Osteocyte (in vitro differentiated cells): ENCODE measurements at regions not wholly inside any gene's neighbourhood (a gene's known extent, or its start where the extent isn't known, plus 50 kb on each side); places are given as distances from the start of the nearest gene placed in this dataset.
A peak's percentile ranks its signal among the peaks of the same experiment; 100 is the strongest.

ENCODE experiments used
- DNase-seq: peaks from one replicate; pipeline ENCODE4 v3.0.0; 2021; ENCODE audit warnings: mixed read lengths; ENCODE audit not compliant: unreplicated experiment; ENCODE audit errors: extremely low spot score
- H3K27ac Mint-ChIP-seq: one replicate; pipeline ENCODE4 v1.8.0; 2021; ENCODE audit warnings: mild to moderate bottlenecking, mixed read lengths; ENCODE audit not compliant: unreplicated experiment
- H3K27me3 Mint-ChIP-seq: one replicate; pipeline ENCODE4 v1.8.0; 2021; ENCODE audit warnings: mixed read lengths; ENCODE audit not compliant: unreplicated experiment
- H3K36me3 Mint-ChIP-seq: one replicate; pipeline ENCODE4 v1.8.0; 2021; ENCODE audit warnings: mixed read lengths; ENCODE audit not compliant: unreplicated experiment
- H3K4me1 Mint-ChIP-seq: one replicate; pipeline ENCODE4 v1.8.0; 2021; ENCODE audit warnings: mixed read lengths; ENCODE audit not compliant: unreplicated experiment
- H3K4me3 Mint-ChIP-seq: one replicate; pipeline ENCODE4 v1.8.0; 2021; ENCODE audit warnings: mild to moderate bottlenecking, moderate library complexity, mixed read lengths; ENCODE audit not compliant: unreplicated experiment
- H3K9me3 Mint-ChIP-seq: one replicate; pipeline ENCODE4 v1.8.0; 2021; ENCODE audit warnings: mixed read lengths; ENCODE audit not compliant: unreplicated experiment
- TF ChIP-seq, protein P1 (sequence below): fragments of 200-600 bp; sonication (generic); IDR thresholded peaks from 2 replicates; pipeline ENCODE4 v1.5.0; 2021; ENCODE audit warnings: antibody characterized with exemption, mild to moderate bottlenecking, moderate library complexity

DNA sequence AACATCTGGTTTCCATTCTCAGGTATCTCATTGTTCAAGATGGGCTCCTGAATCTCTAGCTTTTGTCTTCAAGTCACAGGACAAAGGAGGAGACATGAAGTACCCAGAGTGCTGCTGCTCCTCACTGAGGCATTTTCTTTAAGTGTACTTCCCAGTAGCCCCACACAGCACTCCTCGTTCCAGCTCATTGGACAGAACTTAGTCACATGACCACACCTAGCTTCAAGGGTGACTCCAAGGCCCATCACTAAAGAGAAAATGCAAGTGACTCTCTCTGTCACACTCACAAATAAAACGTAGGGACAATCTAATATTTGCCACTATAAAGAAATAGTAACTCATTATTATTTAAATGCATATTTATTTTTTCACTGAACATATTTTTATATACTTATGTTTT lies 58.3 kb upstream of the NEUROD6 start:
- no peaks in the 10 kb centered on the region for H3K36me3 Mint-ChIP-seq
- no peak overlapping the region for H3K4me3 Mint-ChIP-seq
- peaks cover 8% of the 10 kb centered on the region for H3K9me3 Mint-ChIP-seq
- no peak for DNase-seq
- H3K27ac Mint-ChIP-seq, result no peak overlapping the region
- TF ChIP-seq, protein P1, sequence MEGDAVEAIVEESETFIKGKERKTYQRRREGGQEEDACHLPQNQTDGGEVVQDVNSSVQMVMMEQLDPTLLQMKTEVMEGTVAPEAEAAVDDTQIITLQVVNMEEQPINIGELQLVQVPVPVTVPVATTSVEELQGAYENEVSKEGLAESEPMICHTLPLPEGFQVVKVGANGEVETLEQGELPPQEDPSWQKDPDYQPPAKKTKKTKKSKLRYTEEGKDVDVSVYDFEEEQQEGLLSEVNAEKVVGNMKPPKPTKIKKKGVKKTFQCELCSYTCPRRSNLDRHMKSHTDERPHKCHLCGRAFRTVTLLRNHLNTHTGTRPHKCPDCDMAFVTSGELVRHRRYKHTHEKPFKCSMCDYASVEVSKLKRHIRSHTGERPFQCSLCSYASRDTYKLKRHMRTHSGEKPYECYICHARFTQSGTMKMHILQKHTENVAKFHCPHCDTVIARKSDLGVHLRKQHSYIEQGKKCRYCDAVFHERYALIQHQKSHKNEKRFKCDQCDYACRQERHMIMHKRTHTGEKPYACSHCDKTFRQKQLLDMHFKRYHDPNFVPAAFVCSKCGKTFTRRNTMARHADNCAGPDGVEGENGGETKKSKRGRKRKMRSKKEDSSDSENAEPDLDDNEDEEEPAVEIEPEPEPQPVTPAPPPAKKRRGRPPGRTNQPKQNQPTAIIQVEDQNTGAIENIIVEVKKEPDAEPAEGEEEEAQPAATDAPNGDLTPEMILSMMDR, result no peak
- H3K27me3 Mint-ChIP-seq, result peaks cover 11% of the 10 kb centered on the region
- H3K4me1 Mint-ChIP-seq, result no peaks in the 10 kb centered on the region

DNA sequence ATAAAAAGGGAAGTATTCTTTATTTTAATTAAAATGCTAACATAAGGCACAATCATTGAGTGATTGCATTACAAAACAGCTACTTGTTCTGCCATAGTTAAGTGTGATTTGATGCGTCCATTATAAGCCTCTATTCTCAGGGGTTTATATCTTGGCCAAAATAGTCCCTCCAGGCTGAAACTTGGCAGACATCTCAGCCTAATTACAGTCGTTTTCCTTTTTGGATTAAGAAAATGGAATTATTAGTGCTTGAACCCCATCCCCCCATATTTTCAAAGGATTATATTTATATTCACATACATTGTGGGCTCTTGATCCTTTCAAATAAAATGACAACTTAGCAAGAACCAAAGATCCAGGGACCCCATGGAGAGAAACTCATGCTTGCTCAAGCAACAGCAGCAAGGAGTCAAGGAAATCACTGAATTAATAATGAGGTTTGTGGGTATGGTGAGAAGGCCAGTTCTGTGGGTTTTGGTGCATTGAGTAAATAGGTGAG lies 66.7 kb upstream of the NEUROD6 start:
- no peak overlapping the region for H3K4me3 Mint-ChIP-seq
- no peak overlapping the region for H3K27ac Mint-ChIP-seq
- no peaks in the 10 kb centered on the region for H3K36me3 Mint-ChIP-seq
- H3K9me3 Mint-ChIP-seq, result peaks cover 8% of the 10 kb centered on the region
- H3K27me3 Mint-ChIP-seq, result peaks cover 10% of the 10 kb centered on the region
- DNase-seq, result no peak
- H3K4me1 Mint-ChIP-seq, result peaks cover 8% of the 10 kb centered on the region
- TF ChIP-seq, protein P1, result no peak

DNA sequence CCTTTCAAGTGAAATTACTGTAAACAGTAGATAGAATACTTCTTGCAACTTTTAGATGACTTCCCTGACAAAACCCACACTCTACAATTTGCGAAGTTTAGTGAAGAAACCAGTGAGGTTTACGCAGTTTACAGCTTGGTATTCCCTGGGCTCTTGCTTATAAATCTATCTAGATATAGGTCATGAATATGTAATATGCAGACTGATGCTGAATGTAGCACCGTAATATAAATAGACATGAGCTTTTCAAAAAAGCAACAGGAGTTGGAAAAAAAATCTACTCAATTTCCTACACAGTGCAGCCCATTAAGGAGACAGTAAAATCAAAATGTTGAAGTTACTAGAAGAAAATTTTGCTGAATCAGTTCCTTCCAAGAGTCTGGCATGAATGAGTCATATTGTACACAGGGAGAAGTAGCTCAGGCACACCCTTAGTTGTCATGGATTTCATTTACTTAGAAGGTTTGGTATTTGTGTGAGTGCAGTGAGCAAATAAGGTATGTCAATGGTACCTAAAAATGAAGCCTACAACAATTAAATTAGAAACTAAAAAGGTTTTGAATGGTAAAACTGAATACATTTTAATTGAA lies 67.7 kb upstream of the NEUROD6 start:
- TF ChIP-seq, protein P1, result no peak
- Mint-ChIP-seq H3K36me3 (no peaks in the 10 kb centered on the region), H3K4me3 (no peak overlapping the region), H3K27me3 (peaks cover 11% of the 10 kb centered on the region), H3K27ac (peak overlapping the region; percentile 51), H3K4me1 (peaks cover 8% of the 10 kb centered on the region), H3K9me3 (peaks cover under 1% of the 10 kb centered on the region)
- no peak for DNase-seq

DNA sequence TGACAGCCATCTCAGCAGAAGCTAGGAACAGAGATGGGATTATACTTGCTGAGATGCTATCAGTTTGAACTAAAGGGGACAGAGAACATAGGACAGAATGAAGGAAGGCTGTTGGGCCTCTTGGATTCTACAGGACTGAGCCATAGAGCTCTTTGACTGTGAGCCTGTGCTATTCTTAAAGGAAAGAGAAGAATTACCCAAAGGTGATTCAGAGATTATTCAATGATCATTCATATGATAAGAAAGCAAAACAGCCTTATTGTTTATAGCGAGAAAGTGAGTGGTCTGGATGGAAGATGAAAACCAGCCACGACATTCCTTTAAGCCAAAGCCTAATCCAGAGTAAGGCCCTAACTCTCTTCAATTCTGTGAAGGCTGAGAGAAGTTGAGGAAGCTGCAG lies 69.7 kb upstream of the NEUROD6 start:
- TF ChIP-seq, protein P1, result no peak
- Mint-ChIP-seq H3K36me3 (no peaks in the 10 kb centered on the region), H3K4me1 (peaks cover 8% of the 10 kb centered on the region), H3K9me3 (no peaks in the 10 kb centered on the region), H3K27me3 (peaks cover 14% of the 10 kb centered on the region), H3K27ac (no peak overlapping the region), H3K4me3 (no peak overlapping the region)
- DNase-seq, result no peak

DNA sequence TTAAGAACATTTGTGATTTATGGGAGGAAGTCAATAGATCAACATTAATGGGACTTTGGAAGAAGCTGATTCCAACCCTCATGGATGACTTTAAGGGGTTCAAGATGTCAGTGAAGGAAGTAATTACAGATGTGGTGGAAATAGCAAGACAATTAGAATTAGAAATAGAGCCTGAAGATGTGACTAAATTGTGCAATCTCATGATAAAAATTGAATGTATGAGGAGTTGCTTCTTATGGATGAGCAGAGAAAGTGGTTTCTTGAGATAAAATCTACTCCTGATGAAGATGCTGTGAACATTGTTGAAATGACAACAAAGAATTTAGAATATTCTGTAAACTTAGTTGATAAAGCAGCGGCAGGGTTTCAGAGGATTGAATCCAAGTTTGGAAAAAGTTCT lies 70.9 kb upstream of the NEUROD6 start:
- DNase-seq, result no peak
- Mint-ChIP-seq H3K4me3 (no peak overlapping the region), H3K9me3 (no peaks in the 10 kb centered on the region), H3K36me3 (no peaks in the 10 kb centered on the region), H3K27me3 (peaks cover 15% of the 10 kb centered on the region), H3K4me1 (peaks cover 8% of the 10 kb centered on the region), H3K27ac (no peak overlapping the region)
- TF ChIP-seq, protein P1, result no peak
